ENCODE measurements at regions not wholly inside any gene's neighbourhood (a gene's known extent, or its start where the extent isn't known, plus 50 kb on each side); places are given as distances from the start of the nearest gene placed in this dataset.

DNA sequence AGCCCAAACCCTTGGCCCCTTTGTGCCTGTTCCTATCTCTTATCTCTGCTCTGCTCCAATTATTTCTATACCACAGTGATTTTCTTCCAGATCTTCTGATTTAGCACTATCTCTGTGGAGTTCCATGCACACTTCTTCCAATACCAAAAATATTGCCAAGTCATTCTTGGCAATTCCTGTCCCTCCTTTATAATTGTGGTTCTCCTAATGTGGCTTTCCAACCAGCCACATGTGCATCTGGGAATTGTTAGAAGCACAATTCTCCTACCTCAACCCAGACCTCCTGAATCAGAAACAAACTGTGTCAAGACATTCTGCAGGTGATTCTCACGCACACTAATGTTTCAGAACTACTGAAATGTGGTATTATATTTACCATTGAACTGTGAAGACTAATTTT, 447.8 kb upstream of the IGFBP3 start:
- H4K8ac ChIP-seq (ENCODE audit: extremely low read depth, insufficient read depth, low read length) = no peak overlapping the region
- H2BK20ac ChIP-seq (ENCODE audit: low read length) = no peak overlapping the region
- H3K9ac ChIP-seq (replicated peaks in 1 of 4; ENCODE audit: extremely low read depth in 1 of 4, low read depth in 3 of 4, low read length in 3 of 4) = no peak overlapping the region
- no peaks in the 10 kb centered on the region for H3K79me2 ChIP-seq (ENCODE audit: control insufficient read depth in 1 of 2, insufficient read depth in 2 of 2, low read length in 2 of 2)
- H2BK5ac ChIP-seq (ENCODE audit: low read depth, low read length) = no peak overlapping the region
- H4K91ac ChIP-seq (replicated peaks; ENCODE audit: insufficient read length, low read length) = no peak overlapping the region
- H3K23me2 ChIP-seq (ENCODE audit: low read depth, low read length) = no peaks in the 10 kb centered on the region; the same call in 1 of the 2 replicates
- H3K27ac ChIP-seq (ENCODE audit: low read depth, low read length) = no peak overlapping the region
- H4K20me1 ChIP-seq (replicated peaks in 1 of 2; ENCODE audit: control insufficient read depth in 1 of 2, insufficient read depth in 2 of 2, low read length in 2 of 2) = no peaks in the 10 kb centered on the region
- ChIA-PET CTCF (ENCODE audit: partially characterized antibody) (interaction anchor here (0.6 to 1.9 kb wide), 3 partner anchors 12 to 446 kb away, joined by 3 to 5 read pairs (median 3); no protein-coding TSS in a partner anchor), POLR2A (ENCODE audit: partially characterized antibody) (no interaction called here)
- no peak overlapping the region for H2BK12ac ChIP-seq (ENCODE audit: low read depth, low read length)
- H3K56ac ChIP-seq (replicated peaks; ENCODE audit: insufficient read length, low read depth, low read length) = no peak overlapping the region
- H2AFZ ChIP-seq (ENCODE audit: low read length) = no peak overlapping the region
- no peaks in the 10 kb centered on the region for H3K79me1 ChIP-seq (ENCODE audit: low read depth, low read length)
- no peak overlapping the region for H3K4ac ChIP-seq (replicated peaks; ENCODE audit: insufficient read length, low read depth, low read length)
- FAIRE-seq (no peak), DNase-seq (ENCODE audit: low read depth in 1 of 2, low spot score in 2 of 2) (no peak)
- no peaks in the 10 kb centered on the region; a peak in 1 of 7 replicates for H3K4me1 ChIP-seq (replicated peaks in 1 of 4; ENCODE audit: control insufficient read depth in 3 of 4, insufficient read depth in 4 of 4, low read length in 3 of 4)
- no peak overlapping the region for H2BK15ac ChIP-seq (ENCODE audit: low read length)
- H2AK5ac ChIP-seq (ENCODE audit: low read depth, low read length) = no peak overlapping the region
- H3K27me3 ChIP-seq (replicated peaks in 1 of 4; ENCODE audit: control insufficient read depth in 3 of 4, extremely low read depth in 1 of 4, insufficient read depth in 3 of 4, low read length in 3 of 4) = no peaks in the 10 kb centered on the region
- 89% methylated on average over 1 of the region's 1 CpG; no CpG with 5 or more reads in 1 of the 2 experiments for WGBS, 2 experiments (ENCODE audit: extremely low coverage in 1 of 2, insufficient coverage in 1 of 2, insufficient read length in 1 of 2, insufficient replicate concordance in 2 of 2, low coverage in 1 of 2, low lambda C conversion rate in 2 of 2, missing lambda C conversion rate in 1 of 2)
- H3K4me3 ChIP-seq (ENCODE audit: extremely low read depth in 1 of 4, insufficient read depth in 2 of 4, low read depth in 3 of 4, low read length in 4 of 4) = no peak overlapping the region
- H3K18ac ChIP-seq (ENCODE audit: extremely low read depth, low read length) = no peak overlapping the region
- H3K23ac ChIP-seq (ENCODE audit: insufficient read length) = no peak overlapping the region
- no peaks in the 10 kb centered on the region for H3K36me3 ChIP-seq (ENCODE audit: control insufficient read depth in 2 of 4, insufficient read depth in 4 of 4, low read length in 3 of 4)
- no peak overlapping the region for H3K4me2 ChIP-seq (ENCODE audit: insufficient read depth in 1 of 2, low read depth in 2 of 2, low read length in 2 of 2)
- H3K14ac ChIP-seq (ENCODE audit: insufficient read length) = no peak overlapping the region
- H4K5ac ChIP-seq (ENCODE audit: insufficient read length, low read depth, low read length) = no peak overlapping the region
- H2BK120ac ChIP-seq (replicated peaks; ENCODE audit: low read depth, low read length) = no peak overlapping the region
- no peaks in the 10 kb centered on the region for H3K9me3 ChIP-seq (ENCODE audit: insufficient read depth in 2 of 2, low read depth in 1 of 2, low read length in 1 of 2)
- TF ChIP-seq CREB1 (IDR thresholded peaks at IDR 0.05) (no peak), SIN3A (conservative IDR thresholded peaks at IDR 0.05 in 1 of 2, IDR thresholded peaks at IDR 0.05 in 1 of 2; ENCODE audit: low read depth in 1 of 2, low read length in 2 of 2) (no peak), EZH2 (IDR thresholded peaks at IDR 0.05; ENCODE audit: low read depth, low read length, severe bottlenecking) (no peak), ASH2L (IDR thresholded peaks at IDR 0.05; ENCODE audit: low read length) (no peak), HDAC6 (IDR thresholded peaks at IDR 0.05; ENCODE audit: low read depth, low read length) (no peak)

Data from H1 (cell line).